IPS-18a (cell line): ENCODE measurements at regions not wholly inside any gene's neighbourhood (a gene's known extent, or its start where the extent isn't known, plus 50 kb on each side); places are given as distances from the start of the nearest gene placed in this dataset.

Experiments
- H3K27ac ChIP-seq: one replicate; pipeline ENCODE4 v1.5.1; 2013; ENCODE audit warnings: low read length
- H3K27me3 ChIP-seq: one replicate; pipeline ENCODE4 v1.6.1; 2013; ENCODE audit warnings: mild to moderate bottlenecking, low read length; ENCODE audit not compliant: control insufficient read depth, insufficient read depth
- H3K36me3 ChIP-seq: one replicate; pipeline ENCODE4 v1.6.1; 2013; ENCODE audit warnings: low read depth, low read length; ENCODE audit not compliant: control insufficient read depth
- H3K4me1 ChIP-seq: one replicate; pipeline ENCODE4 v1.6.1; 2013; ENCODE audit warnings: low read depth, low read length; ENCODE audit not compliant: control insufficient read depth
- H3K4me3 ChIP-seq: one replicate; pipeline ENCODE4 v1.5.1; 2013; ENCODE audit warnings: low read length
- H3K9ac ChIP-seq: one replicate; pipeline ENCODE4 v1.6.1; 2013; ENCODE audit warnings: mild to moderate bottlenecking, low read length, moderate library complexity
- H3K9me3 ChIP-seq: one replicate; pipeline ENCODE4 v1.6.1; 2013; ENCODE audit warnings: low read depth, low read length; ENCODE audit not compliant: control insufficient read depth

DNA sequence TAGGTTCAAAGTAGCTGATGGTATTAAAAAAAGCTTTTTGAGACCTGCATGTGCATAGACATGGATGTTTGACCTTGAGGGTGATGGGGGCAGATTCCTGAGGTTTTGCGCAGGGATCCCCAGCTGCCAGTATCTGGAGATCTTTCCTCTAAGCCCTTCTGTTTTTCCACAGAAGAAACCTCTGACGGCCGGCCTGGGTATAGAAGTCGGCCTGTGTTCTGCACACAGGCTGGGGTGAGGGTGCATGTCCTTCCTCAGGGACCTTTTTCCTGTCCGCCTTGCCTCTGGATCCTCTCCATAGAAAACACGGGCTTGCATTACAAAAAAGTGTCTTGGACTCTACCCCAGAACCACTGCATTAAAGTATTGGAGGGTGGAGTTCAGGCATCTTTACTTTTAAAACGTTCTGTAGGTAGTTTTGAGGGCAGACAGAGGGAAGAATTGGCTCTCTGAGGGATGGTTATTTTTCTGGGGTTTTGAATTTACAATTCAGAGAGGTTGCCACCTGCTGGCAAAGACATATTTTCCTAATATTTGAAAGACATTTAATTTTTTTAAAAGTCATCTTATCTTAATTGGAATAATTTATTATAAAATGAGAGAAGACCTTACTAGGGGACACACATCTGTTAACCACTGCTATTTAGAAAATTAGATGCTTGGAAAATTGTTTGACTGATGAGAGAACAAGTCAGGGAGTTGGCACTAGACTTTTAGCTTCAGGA lies 350.6 kb downstream of the DCDC2C start:
- no peaks in the 10 kb centered on the region for H3K9me3 ChIP-seq
- H3K27me3 ChIP-seq: no peaks in the 10 kb centered on the region
- no peaks in the 10 kb centered on the region for H3K4me1 ChIP-seq
- no peak overlapping the region for H3K4me3 ChIP-seq
- no peak overlapping the region for H3K27ac ChIP-seq
- no peaks in the 10 kb centered on the region for H3K36me3 ChIP-seq
- no peak overlapping the region for H3K9ac ChIP-seq

DNA sequence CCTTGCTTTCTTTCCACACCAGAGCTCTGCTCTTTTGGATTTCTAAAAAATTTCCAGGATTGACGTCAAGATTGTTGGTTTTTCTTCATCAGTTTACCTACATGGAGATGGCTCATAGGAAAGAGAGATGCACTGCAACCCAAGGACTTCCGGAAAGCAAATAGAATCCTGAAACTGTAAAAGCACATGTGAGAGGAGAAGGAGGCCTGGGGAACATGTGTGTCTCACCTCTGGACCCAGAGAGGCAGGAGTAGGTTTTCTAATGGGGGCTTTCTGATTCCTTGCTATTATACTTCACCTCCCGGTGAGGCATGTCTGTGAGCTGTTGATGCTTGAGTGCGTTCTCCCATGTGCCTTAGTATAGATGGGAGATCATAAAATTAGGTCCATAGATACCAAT lies 362.8 kb downstream of the DCDC2C start:
- no peak overlapping the region for H3K9ac ChIP-seq
- peaks cover 8% of the 10 kb centered on the region for H3K4me1 ChIP-seq
- no peaks in the 10 kb centered on the region for H3K9me3 ChIP-seq
- no peaks in the 10 kb centered on the region for H3K27me3 ChIP-seq
- no peaks in the 10 kb centered on the region for H3K36me3 ChIP-seq
- H3K27ac ChIP-seq: no peak overlapping the region
- H3K4me3 ChIP-seq: no peak overlapping the region

DNA sequence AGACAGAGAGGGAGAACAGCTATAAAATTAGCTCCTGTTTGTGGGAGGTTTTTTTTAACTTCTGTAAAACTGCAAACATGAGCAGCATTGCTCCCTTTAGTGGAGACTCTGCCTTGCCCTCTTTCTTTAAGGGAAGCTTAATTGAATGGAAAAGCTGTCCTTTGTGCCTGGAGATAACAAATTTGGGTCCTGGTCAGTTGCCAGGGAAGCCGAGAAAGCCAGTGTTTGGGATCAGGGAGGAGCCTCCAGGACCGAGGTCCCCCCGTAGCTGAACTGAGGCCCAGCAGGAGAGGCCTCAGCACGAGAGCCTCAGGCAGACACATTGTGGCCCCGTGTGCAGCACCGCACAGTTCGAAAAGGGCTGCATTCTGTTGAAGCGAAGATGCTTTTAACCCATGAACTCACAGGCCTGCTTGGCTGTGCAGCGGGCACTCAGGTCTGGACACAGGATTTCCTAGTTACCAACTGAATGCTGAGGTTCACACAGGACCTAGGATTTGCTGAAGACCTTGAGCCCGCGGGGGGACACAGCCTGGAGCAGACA lies 369.7 kb downstream of the DCDC2C start:
- no peak overlapping the region for H3K27ac ChIP-seq
- no peaks in the 10 kb centered on the region for H3K4me1 ChIP-seq
- H3K9ac ChIP-seq: no peak overlapping the region
- H3K36me3 ChIP-seq: no peaks in the 10 kb centered on the region
- H3K9me3 ChIP-seq: no peaks in the 10 kb centered on the region
- H3K4me3 ChIP-seq: no peak overlapping the region
- H3K27me3 ChIP-seq: no peaks in the 10 kb centered on the region

DNA sequence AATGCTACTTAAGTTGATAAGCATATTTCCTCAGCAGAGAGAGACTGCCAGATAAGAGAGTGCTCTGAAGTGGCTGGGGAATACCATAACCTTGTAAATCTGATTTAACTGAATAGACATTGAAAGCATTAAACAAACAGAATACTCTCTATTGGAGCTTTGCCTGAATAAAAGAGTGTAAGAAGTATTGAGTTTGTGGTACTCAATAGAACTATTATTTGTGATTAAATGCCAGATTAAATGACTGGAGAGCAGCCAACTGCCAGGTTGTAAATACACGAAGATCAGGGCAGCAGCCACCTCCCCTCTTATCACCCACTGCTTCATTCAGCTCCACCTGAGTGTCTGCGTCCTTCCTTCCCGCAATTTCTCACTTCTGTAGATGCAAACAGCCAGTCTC lies 373.6 kb downstream of the DCDC2C start:
- Histone ChIP-seq H3K36me3 (no peaks in the 10 kb centered on the region), H3K9me3 (no peaks in the 10 kb centered on the region), H3K27me3 (no peaks in the 10 kb centered on the region), H3K4me3 (no peak overlapping the region), H3K4me1 (no peaks in the 10 kb centered on the region), H3K27ac (no peak overlapping the region), H3K9ac (no peak overlapping the region)

DNA sequence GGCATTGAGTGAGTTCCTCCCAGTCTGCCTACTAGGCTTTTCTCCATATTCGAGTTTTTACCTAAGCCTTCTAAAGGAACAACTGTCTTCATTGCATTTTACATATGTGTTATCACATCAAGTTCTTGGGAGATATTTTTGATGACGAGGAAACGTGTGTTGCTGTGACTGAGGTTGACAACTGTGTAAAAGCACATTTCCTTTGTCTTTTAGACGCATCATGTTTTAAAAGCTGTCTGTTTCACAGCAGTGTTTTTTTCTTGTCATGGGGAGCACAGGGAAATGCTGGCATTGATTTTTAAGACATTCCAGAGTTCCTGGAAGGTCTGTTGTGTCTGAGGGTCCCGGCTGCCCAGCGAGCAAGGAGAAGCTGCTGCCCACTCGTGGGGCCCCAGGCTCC lies 381.8 kb downstream of the DCDC2C start:
- no peaks in the 10 kb centered on the region for H3K27me3 ChIP-seq
- no peak overlapping the region for H3K9ac ChIP-seq
- no peaks in the 10 kb centered on the region for H3K9me3 ChIP-seq
- peaks cover 3% of the 10 kb centered on the region for H3K4me1 ChIP-seq
- no peaks in the 10 kb centered on the region for H3K36me3 ChIP-seq
- no peak overlapping the region for H3K4me3 ChIP-seq
- H3K27ac ChIP-seq: no peak overlapping the region

DNA sequence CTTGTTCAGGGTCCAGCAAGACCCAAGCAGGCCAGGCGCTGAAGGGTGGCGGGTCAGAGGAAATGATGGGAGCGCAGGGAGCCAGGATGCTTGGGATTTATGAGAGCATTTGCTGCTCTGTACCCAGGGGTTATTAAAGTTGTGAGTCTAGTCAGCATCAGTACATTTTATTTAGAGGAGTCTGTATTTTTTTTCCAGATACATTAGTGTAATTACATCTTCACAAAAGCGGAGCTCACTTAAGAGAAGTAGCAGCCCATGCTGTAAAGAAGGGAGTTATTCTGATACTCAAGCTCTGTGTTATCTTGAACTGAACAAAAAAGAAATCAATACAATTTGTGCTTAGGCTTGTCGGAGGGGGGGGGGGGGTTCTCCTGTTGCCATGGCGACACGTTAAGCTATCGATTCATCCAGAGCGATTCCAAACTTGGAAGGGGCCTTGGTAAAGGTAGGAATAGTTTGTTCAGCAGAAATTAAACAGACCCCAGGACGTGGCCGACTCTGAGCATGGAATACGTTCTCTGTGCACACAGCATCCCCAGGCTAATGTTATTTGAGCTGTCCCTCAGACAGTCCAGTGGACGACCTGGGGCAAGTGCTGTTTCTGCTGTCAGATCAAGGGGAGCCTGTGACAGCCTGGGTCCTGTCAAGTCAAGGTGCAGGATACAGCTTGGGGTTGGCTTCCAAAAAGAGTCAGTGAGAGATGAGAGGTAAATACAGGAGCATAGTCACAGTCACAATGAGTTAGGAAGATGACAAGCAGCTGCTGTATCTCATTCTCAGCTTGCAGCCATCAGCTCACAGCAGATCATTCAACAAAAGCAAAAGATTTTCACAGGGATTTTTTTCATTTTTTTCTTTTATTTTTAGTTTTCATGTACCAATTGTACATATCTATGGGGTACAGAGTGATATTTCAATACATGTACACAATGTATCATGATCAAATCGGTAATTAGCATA lies 387.6 kb downstream of the DCDC2C start:
- Histone ChIP-seq H3K4me1 (peaks cover 9% of the 10 kb centered on the region), H3K36me3 (no peaks in the 10 kb centered on the region), H3K9ac (no peak overlapping the region), H3K9me3 (no peaks in the 10 kb centered on the region), H3K27me3 (no peaks in the 10 kb centered on the region), H3K27ac (no peak overlapping the region), H3K4me3 (no peak overlapping the region)

DNA sequence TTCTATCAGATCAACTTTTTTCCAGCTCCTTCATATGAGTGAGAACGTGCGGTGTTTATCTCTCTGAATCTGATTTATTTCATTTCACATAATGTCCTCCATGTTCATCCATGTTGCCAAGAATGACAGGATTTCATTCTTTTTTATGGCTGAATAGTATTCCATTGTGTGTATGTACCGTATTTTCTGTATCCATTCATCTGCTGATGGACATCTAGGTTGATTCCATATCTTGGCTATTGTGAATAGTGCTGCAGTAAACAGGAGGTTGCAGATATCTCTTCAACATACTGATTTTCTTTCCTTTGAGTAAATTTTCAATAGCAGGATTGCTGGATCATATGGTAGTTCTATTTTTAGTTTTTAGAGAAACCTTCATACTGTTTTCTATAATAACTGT lies 388.5 kb downstream of the DCDC2C start:
- Histone ChIP-seq H3K27me3 (no peaks in the 10 kb centered on the region), H3K9me3 (no peaks in the 10 kb centered on the region), H3K4me1 (peaks cover 11% of the 10 kb centered on the region), H3K9ac (no peak overlapping the region), H3K4me3 (no peak overlapping the region), H3K36me3 (no peaks in the 10 kb centered on the region), H3K27ac (no peak overlapping the region)

DNA sequence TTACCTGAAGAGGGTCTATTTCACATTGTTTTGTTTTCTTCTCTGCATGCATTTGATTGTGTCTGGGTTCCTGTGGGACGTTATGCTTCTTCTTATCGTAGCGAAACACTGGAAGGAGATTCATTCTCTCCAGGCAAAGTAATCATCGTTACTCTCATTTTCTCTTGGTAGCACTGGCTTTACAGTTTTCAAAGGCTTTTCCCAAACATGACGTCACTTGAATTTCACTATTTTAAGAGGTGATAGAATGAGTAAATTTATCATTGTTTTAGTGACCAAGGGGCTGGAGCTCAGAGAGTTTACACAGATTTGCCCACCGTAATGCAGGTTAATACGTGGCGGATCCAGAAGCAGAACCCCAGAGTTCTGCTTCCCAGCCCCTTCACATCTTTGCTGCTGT lies 391.4 kb downstream of the DCDC2C start:
- Histone ChIP-seq H3K9ac (no peak overlapping the region), H3K4me3 (no peak overlapping the region), H3K4me1 (peaks cover 13% of the 10 kb centered on the region), H3K27ac (no peak overlapping the region), H3K27me3 (no peaks in the 10 kb centered on the region), H3K36me3 (no peaks in the 10 kb centered on the region), H3K9me3 (no peaks in the 10 kb centered on the region)

DNA sequence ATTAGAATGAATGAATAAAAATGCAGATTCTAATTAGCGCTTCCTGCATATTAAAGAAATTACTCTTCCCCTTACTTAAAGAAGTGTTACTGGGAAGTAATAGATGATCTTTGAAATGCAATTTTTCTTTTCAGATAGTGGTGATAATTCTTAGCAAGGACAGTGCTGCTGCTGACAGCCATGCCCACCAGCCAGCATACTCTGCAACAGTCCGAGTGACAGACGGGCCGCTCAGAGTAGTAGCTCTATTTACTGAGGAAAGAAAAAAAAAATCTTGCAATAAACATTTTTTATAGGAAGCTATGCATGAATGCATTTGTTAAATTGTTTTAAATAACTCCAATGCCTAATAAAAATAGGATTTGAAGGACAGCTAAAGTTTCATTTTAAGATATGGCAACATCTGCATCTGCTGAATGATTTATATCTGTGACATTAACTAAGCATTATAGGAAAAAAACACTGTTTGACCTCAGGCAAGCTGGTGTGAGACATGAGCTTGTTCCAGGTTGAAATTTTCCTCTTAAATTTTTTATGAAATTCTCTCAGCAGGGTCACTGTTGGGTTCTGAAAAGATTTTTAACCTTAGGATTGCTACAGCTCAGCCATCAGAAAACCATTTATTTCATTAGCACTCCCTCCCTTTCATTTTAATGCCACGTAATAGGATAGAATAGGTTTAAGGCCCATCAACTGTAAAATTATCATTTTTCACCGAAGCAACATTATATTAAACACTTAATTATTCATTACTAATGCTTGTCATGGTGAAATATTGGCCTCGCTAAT lies 393.8 kb downstream of the DCDC2C start:
- Histone ChIP-seq H3K27me3 (no peaks in the 10 kb centered on the region), H3K9ac (no peak overlapping the region), H3K9me3 (no peaks in the 10 kb centered on the region), H3K4me1 (peaks cover 4% of the 10 kb centered on the region), H3K27ac (no peak overlapping the region), H3K4me3 (no peak overlapping the region), H3K36me3 (no peaks in the 10 kb centered on the region)

DNA sequence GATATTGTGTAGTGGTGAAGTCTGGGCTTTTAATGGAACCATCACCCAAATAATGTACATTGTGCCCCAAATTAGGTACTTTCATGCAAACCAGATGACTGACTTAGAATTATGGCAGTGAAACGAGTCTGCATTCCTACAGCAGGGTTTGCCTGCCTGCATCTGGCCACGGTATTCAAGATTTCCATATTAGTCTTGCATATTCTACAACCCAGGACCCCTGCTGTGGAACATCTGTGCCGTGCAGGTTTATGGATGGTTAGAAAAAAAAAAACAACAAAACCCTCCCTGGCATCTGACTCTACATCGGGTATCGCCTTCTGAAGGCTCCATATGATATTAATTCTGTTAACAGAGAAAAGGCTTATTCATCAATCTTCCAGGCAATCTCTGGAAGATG lies 394.8 kb downstream of the DCDC2C start:
- H3K27ac ChIP-seq: no peak overlapping the region
- no peaks in the 10 kb centered on the region for H3K36me3 ChIP-seq

DNA sequence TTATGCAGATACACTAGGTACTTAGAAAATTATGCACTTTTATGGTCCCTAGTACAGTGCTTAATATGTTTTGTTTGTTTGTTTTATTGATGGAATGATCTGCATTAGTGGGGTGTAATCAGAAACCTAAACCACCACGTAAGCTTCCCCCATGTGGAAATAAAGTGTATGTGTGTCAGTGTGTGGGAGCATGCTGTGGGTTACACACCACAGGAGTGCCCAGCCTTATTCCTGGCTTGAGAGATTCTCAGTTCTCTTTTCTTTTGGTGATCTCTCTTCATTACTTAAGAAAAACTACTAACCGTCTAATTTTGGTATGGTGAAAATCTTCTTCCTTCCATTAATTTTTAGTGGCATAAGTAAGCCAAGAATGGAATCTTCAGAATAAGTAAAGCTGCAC lies 398.6 kb downstream of the DCDC2C start:
- H3K36me3 ChIP-seq: no peaks in the 10 kb centered on the region
- H3K4me3 ChIP-seq: no peak overlapping the region
- H3K27ac ChIP-seq: no peak overlapping the region
- H3K27me3 ChIP-seq: no peaks in the 10 kb centered on the region
- H3K9ac ChIP-seq: no peak overlapping the region
- no peaks in the 10 kb centered on the region for H3K9me3 ChIP-seq
- peaks cover under 1% of the 10 kb centered on the region for H3K4me1 ChIP-seq

More for the DNA sequence above, 394.8 kb downstream of the DCDC2C start:
- H3K4me3 ChIP-seq: no peak overlapping the region
- no peak overlapping the region for H3K9ac ChIP-seq
- peaks cover 4% of the 10 kb centered on the region for H3K4me1 ChIP-seq
- no peaks in the 10 kb centered on the region for H3K27me3 ChIP-seq
- H3K9me3 ChIP-seq: no peaks in the 10 kb centered on the region
